HepG2 (cell line): ENCODE measurements at regions not wholly inside any gene's neighbourhood (a gene's known extent, or its start where the extent isn't known, plus 50 kb on each side); places are given as distances from the start of the nearest gene placed in this dataset.

Source experiments
- ATAC-seq: fragments of 200-7000 bp; cut with Tn5 transposase; 3 replicates; pipeline ENCODE4 v1.9.1; 2020; ENCODE audit warnings: mild to moderate bottlenecking, moderate library complexity
- BruUV-seq: library from RNA; stranded (reverse); fragments of 400-500 nt; replicated peaks from 2 replicates; lab custom pipeline; 2021; lab: Mats Ljungman, UMichigan
- CTCF ChIA-PET: fragments of 300-600 bp; formaldehyde crosslinking; extraction: SDS; loops from one replicate; lab custom pipeline; 2021; ENCODE audit warnings: low total read pairs, inconsistent platforms, low intra/inter-chr PET ratio; lab: Yijun Ruan, JAX
- POLR2A ChIA-PET: fragments of 350-600 bp; sonication (Branson Sonifier 250); formaldehyde crosslinking; loops from one replicate; lab custom pipeline; 2020; ENCODE audit warnings: antibody characterized with exemption, inconsistent platforms; lab: Yijun Ruan, JAX
- DNase-seq: peaks from one replicate; pipeline ENCODE4 v3.0.0-alpha.2; 2015; ENCODE audit warnings: low spot score
- FAIRE-seq: peaks from 3 replicates; lab custom pipeline; 2011; peaks lifted over from hg19 to GRCh38; lab: Jason Lieb, UNC
- H2AFZ ChIP-seq: one replicate; pipeline ENCODE4 v1.6.1; 2011; ENCODE audit warnings: low read length, inconsistent platforms
- H3K27ac ChIP-seq: fragments of 300-600 bp; 3 replicates; pipeline ENCODE4 v1.8.0; 2011; ENCODE audit warnings: mixed run types, mild to moderate bottlenecking, mixed read lengths, low read length, inconsistent platforms; ENCODE audit not compliant: insufficient read depth; ENCODE audit errors: extremely low read length
- H3K27me3 ChIP-seq, 2 experiments: fragments of 200-600 bp in 1 of 2; 2 replicates in 1 of 2; 3 replicates in 1 of 2; pipeline versions ENCODE4 v1.6.0 to v1.8.0; 2011; ENCODE audit warnings: low read length in 2 of 2, mild to moderate bottlenecking in 2 of 2, moderate library complexity in 2 of 2, inconsistent platforms in 1 of 2; ENCODE audit not compliant: insufficient read depth in 2 of 2, control insufficient read depth in 1 of 2
- H3K36me3 ChIP-seq, 2 experiments: fragments of 200-600 bp in 1 of 2; replicated peaks in 1 of 2; 2 replicates in 1 of 2; 3 replicates in 1 of 2; pipeline versions ENCODE4 v1.5.1 to v1.8.0; 2011; ENCODE audit warnings: low read length in 2 of 2, inconsistent platforms in 1 of 2; ENCODE audit not compliant: insufficient read depth in 2 of 2, control insufficient read depth in 1 of 2
- H3K4me1 ChIP-seq: 2 replicates; pipeline ENCODE4 v1.5.1; 2012; ENCODE audit warnings: low read length, inconsistent platforms; ENCODE audit not compliant: insufficient read depth
- H3K4me2 ChIP-seq: 2 replicates; pipeline ENCODE4 v1.6.0; 2011; ENCODE audit warnings: low read depth, low read length, inconsistent platforms
- H3K4me3 ChIP-seq, 3 experiments: fragments of 200-600 bp in 1 of 3; sonication (generic), shearing (Covaris generic) in 1 of 3; replicated peaks in 1 of 3; 2 replicates each; pipeline ENCODE4 v1.5.1; 2011 to 2016; ENCODE audit warnings: low read length in 3 of 3, inconsistent platforms in 2 of 3, low read depth in 2 of 3, mild to moderate bottlenecking in 2 of 3, control low read depth in 1 of 3, mixed read lengths in 1 of 3; ENCODE audit not compliant: insufficient read depth in 1 of 3
- H3K79me2 ChIP-seq: one replicate; pipeline ENCODE4 v1.6.1; 2011; ENCODE audit warnings: low read length, inconsistent platforms; ENCODE audit not compliant: insufficient read depth
- H3K9ac ChIP-seq: 2 replicates; pipeline ENCODE4 v1.6.0; 2011; ENCODE audit warnings: mild to moderate bottlenecking, low read depth, low read length, inconsistent platforms; ENCODE audit not compliant: insufficient read depth
- H3K9me3 ChIP-seq: 2 replicates; pipeline ENCODE4 v1.5.1; 2012; ENCODE audit warnings: mild to moderate bottlenecking, low read length
- H4K20me1 ChIP-seq: 2 replicates; pipeline ENCODE4 v1.6.0; 2011; ENCODE audit warnings: inconsistent platforms, mild to moderate bottlenecking, low read length, moderate library complexity; ENCODE audit not compliant: insufficient read depth
- EP300 ChIP-seq, 3 experiments: sonication (generic) in 1 of 3; formaldehyde crosslinking in 1 of 3; IDR thresholded peaks; 2 replicates each; pipeline versions ENCODE4 v1.5.1 to v1.6.1; 2011 to 2020; ENCODE audit warnings: low read depth in 2 of 3, low read length in 2 of 3, borderline replicate concordance in 1 of 3, improper control_type of control experiment in 1 of 3, mild to moderate bottlenecking in 1 of 3, missing genetic modification reagents in 1 of 3, moderate library complexity in 1 of 3
- IRX3 ChIP-seq: sonication (generic); formaldehyde crosslinking; IDR thresholded peaks from 2 replicates; pipeline ENCODE4 v1.8.1; 2023; ENCODE audit warnings: mild to moderate bottlenecking, low read depth, missing genetic modification reagents, borderline replicate concordance
- MAFF ChIP-seq: IDR thresholded peaks from 2 replicates; pipeline ENCODE4 v1.6.1; 2011; ENCODE audit warnings: low read depth, low read length, improper control_type of control experiment
- MAFK ChIP-seq, 2 experiments: IDR thresholded peaks in 1 of 2; conservative IDR thresholded peaks in 1 of 2; 2 replicates each; pipeline ENCODE4 v1.6.1; 2011; ENCODE audit warnings: improper control_type of control experiment in 2 of 2, low read length in 2 of 2
- NR2F6 ChIP-seq, 2 experiments: IDR thresholded peaks; 2 replicates each; pipeline ENCODE4 v1.6.1; 2016; ENCODE audit warnings: antibody characterized with exemption in 1 of 2, mild to moderate bottlenecking in 1 of 2
- POLR2A ChIP-seq, 2 experiments: IDR thresholded peaks; 2 replicates each; pipeline ENCODE4 v1.6.1; 2011; ENCODE audit warnings: low read depth in 2 of 2, low read length in 2 of 2, mild to moderate bottlenecking in 1 of 2, moderate library complexity in 1 of 2; ENCODE audit not compliant: insufficient read depth in 1 of 2
- SRF ChIP-seq: IDR thresholded peaks from 2 replicates; pipeline ENCODE4 v1.6.1; 2011; ENCODE audit warnings: mild to moderate bottlenecking, low read depth, low read length, moderate library complexity
- TARDBP ChIP-seq: sonication (generic); formaldehyde crosslinking; IDR thresholded peaks from 2 replicates; pipeline ENCODE4 v1.8.0; 2022; ENCODE audit warnings: mild to moderate bottlenecking, missing genetic modification reagents
- ZNF343 ChIP-seq: sonication (generic); formaldehyde crosslinking; IDR thresholded peaks from 2 replicates; pipeline ENCODE4 v1.4.0; 2020; ENCODE audit warnings: mild to moderate bottlenecking, missing genetic modification reagents
- WGBS: methylation state at CpG from one replicate; pipeline ENCODE4 v1.1.6; 2017; ENCODE audit warnings: low lambda C conversion rate; 5-methylcytosine and 5-hydroxymethylcytosine counted together
- in situ Hi-C: cut with HindIII; loops from 2 replicates; pipeline ENCODE4 v1.10.0; 2017; ENCODE audit warnings: low pct_unique_long_range_greater_than_20kb; ENCODE audit not compliant: extremely low pct_ligation_motif_present
- intact Hi-C: fragments of 100-400 bp; cut with micrococcal nuclease; formaldehyde crosslinking; loops from one replicate; pipeline ENCODE4 v1.10.0; 2022; ENCODE audit not compliant: unreplicated experiment
- TF ChIP-seq, protein P1 (sequence below): sonication (generic); formaldehyde crosslinking; IDR thresholded peaks from 2 replicates; pipeline ENCODE4 v1.4.0; 2020; ENCODE audit warnings: mild to moderate bottlenecking, missing genetic modification reagents

- no peak for FAIRE-seq
- DNase-seq, result no peak
Observed at GRCh38 chr2:149648282-149649030, 60.9 kb upstream of the MMADHC start.

GRCh38 chr2:149645391-149645790, 57.8 kb upstream of the MMADHC start:
- intact Hi-C loops (no loop called here), in situ Hi-C loops (no loop called here)
- Histone ChIP-seq H3K27me3 (no peaks in the 10 kb centered on the region; a peak in 1 of 5 replicates), H2AFZ (no peak overlapping the region), H3K79me2 (no peaks in the 10 kb centered on the region), H3K9ac (no peak overlapping the region), H3K4me2 (no peak overlapping the region), H3K4me1 (no peaks in the 10 kb centered on the region), H4K20me1 (no peaks in the 10 kb centered on the region), H3K36me3 (no peaks in the 10 kb centered on the region), H3K4me3 (no peak overlapping the region), H3K9me3 (peaks cover 9% of the 10 kb centered on the region; the same call in 1 of the 2 replicates), H3K27ac (no peak overlapping the region)
- DNase-seq, result no peak
- TF ChIP-seq EP300 (IDR thresholded peaks at IDR 0.05; ENCODE audit: low read depth in 2 of 2, low read length in 2 of 2), result no peak
- TF ChIP-seq EP300 (CRISPR knock-in tag; IDR thresholded peaks at IDR 0.05; ENCODE audit: borderline replicate concordance), result no peak
- TF ChIP-seq ZNF343 (CRISPR knock-in tag), result no peak
- TF ChIP-seq MAFK (conservative IDR thresholded peaks at IDR 0.05 in 1 of 2, IDR thresholded peaks at IDR 0.05 in 1 of 2; ENCODE audit: low read length in 2 of 2), result peak in 1 of 2 experiments; percentile 42; a peak in 2 of 4 replicates
- no peak for TF ChIP-seq TARDBP (CRISPR knock-in tag)
- peak; percentile 33; the same call in 1 of the 2 replicates for TF ChIP-seq MAFF
- CTCF ChIA-PET, result no interaction called here
- FAIRE-seq, result no peak
- POLR2A ChIA-PET, result no interaction called here
- BruUV-seq, result no TSS peak
- no peak for ATAC-seq

More at GRCh38 chr2:149648282-149649030, 60.9 kb upstream of the MMADHC start:
- H3K79me2 ChIP-seq, result no peaks in the 10 kb centered on the region
- POLR2A ChIA-PET, result no interaction called here
- H3K9ac ChIP-seq, result no peak overlapping the region
- H3K36me3 ChIP-seq, result no peaks in the 10 kb centered on the region
- no peak overlapping the region for H3K27ac ChIP-seq
- ATAC-seq, result no peak
- TF ChIP-seq POLR2A (IDR thresholded peaks at IDR 0.05; ENCODE audit: insufficient read depth in 1 of 2, low read depth in 2 of 2, low read length in 2 of 2) (no peak), SRF (no peak), IRX3 (no peak), NR2F6 (IDR thresholded peaks at IDR 0.05) (no peak), NR2F6 (CRISPR knock-in tag; IDR thresholded peaks at IDR 0.05) (no peak)
- TF ChIP-seq, protein P1, sequence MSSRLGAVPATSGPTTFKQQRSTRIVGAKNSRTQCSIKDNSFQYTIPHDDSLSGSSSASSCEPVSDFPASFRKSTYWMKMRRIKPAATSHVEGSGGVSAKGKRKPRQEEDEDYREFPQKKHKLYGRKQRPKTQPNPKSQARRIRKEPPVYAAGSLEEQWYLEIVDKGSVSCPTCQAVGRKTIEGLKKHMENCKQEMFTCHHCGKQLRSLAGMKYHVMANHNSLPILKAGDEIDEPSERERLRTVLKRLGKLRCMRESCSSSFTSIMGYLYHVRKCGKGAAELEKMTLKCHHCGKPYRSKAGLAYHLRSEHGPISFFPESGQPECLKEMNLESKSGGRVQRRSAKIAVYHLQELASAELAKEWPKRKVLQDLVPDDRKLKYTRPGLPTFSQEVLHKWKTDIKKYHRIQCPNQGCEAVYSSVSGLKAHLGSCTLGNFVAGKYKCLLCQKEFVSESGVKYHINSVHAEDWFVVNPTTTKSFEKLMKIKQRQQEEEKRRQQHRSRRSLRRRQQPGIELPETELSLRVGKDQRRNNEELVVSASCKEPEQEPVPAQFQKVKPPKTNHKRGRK (CRISPR knock-in tag), result no peak
- in situ Hi-C loops, result no loop called here
- peaks cover 9% of the 10 kb centered on the region for H3K4me1 ChIP-seq
- WGBS, result 79% methylated on average over 3 of the region's 3 CpGs
- no peaks in the 10 kb centered on the region for H4K20me1 ChIP-seq
- no peak overlapping the region for H3K4me3 ChIP-seq
- peaks cover 19% of the 10 kb centered on the region for H3K9me3 ChIP-seq
- BruUV-seq, result no TSS peak
- no peaks in the 10 kb centered on the region for H3K27me3 ChIP-seq
- H2AFZ ChIP-seq, result no peak overlapping the region
- intact Hi-C loops, result no loop called here
- CTCF ChIA-PET, result no interaction called here
- no peak overlapping the region for H3K4me2 ChIP-seq
